ENCODE measurements at regions not wholly inside any gene's neighbourhood (a gene's known extent, or its start where the extent isn't known, plus 50 kb on each side); places are given as distances from the start of the nearest gene placed in this dataset.
"Not testable (repeated sequence)": the region's sequence is repeated elsewhere in the genome, so short reads cannot be mapped to it uniquely, and the experiment has no call there.

DNA sequence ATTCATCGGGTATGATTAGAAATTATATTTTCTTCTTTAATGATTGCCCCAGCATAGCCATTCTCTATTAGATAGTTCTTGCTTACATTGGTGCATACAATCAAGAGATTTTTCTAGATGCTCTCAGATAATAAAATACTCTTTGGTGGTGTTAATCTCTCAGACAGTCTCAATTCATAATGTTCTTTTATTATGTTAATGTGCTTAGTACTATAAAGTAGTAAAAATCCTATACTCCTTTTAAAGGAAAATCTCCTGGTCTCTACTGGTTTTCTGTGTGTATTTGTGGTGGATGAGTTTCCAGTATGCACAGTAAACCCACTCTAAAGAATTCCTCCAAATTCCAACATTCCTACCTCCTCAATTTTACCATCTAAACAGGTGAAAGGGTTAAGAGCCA, 203.5 kb downstream of the FAT4 start:
- DNase-seq: no peak

DNA sequence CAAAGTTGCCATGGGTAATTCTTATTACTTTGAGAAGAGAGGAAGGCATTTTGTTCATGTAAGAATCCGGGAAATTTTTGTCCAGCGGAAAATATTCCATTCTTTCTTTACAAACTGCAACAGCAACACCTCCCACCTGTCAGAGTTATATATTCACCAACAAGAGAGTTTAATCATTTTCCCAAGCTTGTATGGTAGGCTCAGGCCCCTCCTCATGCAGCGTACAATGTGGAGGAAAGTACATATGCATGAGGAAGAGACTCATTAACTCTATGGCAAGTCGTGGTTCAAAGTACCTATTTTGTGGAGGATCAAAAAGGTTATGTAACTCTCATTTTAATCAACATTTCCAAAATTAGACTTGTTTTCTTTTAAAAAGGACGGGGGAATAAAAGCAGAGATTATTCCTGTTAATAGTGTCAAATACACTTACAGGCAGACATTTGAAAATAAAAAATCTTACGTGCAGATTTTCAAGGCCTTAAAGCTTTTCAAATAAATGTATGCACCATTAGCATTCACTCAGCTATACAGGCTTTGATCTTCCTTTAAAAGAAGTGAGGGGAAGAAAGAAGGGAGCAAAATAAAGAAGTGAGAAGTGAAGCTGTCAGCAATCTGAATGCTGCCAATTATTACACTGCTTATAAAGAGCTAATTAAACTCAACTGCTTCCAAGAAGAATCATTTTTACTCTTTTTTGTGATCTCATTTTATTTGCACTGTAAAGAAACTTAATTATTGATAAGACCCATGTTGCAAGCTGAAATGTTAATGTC, 204.8 kb downstream of the FAT4 start:
- no peak for DNase-seq

DNA sequence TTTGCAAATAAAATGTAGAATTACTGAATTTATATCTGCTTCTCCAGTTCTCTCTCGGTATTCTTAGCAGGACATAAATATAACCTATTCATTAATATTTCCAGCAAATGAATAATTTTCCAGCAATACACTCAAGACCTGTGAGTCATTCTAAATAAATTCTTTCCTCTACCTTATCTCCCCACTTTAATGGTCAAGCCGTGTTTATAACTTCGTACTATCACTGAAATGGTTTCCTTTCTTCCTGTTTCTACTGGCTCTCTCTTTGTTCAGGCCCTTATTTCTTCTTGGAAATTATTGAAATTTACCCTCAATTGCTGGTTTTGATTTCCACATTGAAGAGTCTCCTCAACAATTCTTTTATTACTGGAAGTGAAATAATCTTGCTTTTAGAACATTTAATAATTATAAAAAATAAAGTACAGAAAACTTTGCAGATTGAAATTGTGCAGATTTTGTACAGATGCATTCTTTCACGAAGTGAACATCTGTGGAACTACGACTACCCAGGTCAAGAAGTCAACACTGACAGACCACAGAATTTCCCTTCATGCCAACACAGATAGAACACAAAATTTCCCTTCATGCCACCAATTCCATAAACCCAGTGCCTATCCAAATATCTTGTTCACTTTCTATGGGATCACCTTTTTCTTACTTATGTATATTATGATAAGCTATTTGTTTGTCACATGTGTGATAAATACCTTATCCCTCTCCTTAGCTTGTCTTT, 205.7 kb downstream of the FAT4 start:
- no peak for DNase-seq

DNA sequence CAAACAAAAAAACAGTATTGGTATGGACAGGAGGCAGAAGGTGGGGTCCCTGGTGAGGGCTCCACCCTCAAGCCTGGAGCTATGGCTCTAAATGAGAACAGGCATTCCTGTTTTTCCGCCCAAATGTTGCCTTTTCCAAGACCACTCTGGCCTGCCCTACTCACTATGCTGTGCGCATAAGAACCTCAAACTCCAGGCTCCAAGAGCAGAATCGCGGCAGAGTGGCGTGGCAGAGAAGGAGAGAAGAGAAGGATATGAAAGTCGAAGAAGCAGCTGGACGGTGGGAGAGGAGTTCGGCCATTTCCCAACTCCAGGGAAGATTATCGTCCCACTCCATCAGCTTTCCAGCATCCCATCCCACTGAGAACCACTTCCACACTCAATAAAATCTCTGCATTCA, 207.8 kb downstream of the FAT4 start:
- DNase-seq: no peak

DNA sequence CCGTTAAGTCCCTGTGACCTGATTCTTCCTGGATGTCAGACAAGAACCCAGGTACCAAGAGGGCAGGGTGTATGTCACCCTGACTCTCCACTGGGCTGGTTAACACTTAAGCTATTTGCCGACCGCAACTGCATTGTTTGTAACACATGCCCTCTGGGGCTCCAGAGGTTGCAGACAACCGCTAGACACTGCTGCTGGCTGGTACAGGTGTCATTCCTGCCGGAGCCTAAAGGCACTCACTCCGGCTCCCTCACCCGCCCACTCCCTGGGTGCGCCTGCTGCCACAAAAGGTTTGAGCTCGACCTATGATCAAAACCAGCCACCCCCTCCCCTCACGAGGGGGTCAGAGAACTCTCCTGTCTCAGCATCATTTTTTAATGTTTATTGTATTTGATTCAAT, 208.2 kb downstream of the FAT4 start:
- DNase-seq: no peak

DNA sequence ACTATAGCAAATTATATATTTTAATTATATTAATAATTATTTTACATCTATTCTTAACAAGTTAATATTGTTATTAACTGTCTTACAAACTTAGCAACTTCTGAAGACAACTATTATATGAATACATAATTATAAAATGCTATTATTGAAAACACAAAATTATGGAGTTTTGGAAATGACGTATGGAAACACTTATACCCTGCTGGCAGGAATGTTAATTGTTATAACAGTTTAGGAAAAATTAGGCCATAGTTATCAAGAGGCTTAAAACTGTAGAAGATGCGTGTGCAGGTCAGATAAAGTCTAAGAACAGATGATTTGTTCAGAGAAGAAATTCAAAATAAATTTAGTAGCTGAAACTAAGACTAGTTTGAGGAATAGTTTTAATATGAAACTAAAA, 211.7 kb downstream of the FAT4 start:
- no peak for DNase-seq

DNA sequence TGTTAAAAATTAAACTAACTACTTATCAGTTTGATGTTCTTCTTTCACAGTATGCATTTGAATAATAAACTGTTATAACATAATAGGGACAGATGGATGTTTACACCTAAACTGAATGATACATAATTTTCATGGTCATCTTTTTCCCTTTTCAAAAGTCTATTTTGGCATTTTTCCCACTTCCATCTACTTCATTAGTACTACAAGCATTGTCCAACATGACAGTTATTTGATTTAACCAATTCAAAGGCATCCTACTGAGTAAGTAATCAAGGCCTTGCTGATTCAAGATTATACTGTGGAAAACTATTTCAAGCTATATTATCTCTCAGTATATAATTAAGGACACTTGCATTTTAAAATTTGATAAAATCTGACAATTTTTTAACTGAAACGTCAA, 212.9 kb downstream of the FAT4 start:
- no peak for DNase-seq

DNA sequence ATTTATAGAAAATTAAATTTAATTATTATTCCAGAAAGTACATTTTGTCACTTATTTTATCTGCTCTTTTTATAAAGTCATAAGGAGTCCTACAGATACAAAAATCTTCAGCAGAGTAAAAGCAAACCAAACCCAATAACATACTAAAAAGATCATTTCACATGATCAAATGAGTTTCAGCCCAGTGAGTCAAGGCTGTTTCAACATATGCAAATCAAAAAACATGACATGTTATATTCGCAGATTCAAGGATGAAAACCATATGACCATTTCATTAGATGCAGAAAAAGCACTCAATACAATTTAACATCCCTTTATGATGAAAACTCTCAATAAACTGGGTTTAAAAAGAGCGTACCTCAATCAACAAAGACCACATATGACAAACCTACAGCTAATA, 214.3 kb downstream of the FAT4 start:
- DNase-seq: no peak

DNA sequence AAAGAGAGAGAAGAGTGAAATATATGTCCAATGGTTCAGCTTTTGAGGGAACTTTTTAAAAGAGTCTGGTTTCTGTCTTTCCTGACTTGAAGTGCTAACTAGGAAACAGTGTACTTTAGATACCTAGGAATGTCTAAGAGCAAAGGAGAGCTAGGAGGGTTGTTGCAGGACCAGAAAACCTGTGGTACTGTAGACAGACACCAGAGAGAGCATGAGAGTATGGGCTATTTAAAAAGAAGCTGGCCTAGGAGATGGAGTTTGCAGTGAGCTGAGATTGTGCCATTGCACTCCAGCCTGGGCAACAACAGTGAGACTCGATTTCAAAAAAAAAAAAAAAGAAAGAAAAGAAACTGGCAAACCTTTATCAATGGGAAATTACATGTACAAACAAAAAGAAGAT, 223.9 kb downstream of the FAT4 start:
- DNase-seq: no peak

DNA sequence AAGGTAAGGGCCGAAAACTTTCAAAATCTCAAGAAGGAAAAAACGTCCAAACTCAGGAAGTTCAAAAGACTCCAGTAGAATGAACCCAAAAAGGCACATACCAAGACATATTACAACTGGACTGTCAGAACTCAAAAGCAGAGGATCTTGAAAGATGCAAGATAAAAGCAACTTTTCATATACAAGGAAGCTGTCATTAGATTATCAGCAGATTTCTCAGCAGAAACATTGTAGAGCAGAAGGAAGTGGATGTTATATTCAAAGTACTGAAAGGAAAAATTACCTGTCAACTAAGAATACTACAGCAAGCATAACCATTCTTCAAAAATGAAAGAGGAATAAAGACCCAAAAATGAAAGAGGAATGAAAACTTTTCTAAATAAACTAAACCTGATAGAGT, 224.9 kb downstream of the FAT4 start:
- DNase-seq: no peak

DNA sequence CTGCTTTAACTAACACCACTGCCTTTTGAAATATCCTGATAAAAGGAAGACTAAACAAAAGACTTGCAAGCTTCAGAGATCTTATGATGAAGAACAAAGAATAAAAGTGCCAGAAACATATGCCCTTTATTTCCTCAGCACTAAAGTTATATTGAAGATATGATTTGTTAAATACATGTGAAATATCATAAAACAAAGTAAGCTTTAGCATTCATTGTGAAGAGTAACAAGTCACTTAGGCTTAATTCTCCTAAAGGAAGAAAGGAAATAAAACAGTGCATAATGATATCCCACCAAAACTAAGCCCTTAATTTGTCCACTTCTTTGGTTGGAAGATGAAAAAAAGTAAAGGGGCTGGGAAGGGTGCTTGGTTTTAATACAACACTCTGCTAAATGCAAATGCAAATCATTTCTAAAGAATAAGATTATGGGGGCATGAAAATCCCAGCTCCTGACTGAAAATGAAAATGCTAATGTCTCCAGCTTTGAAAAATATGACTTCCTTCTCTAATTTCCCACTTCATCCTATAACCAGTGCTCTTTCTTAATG, 227.2 kb downstream of the FAT4 start:
- DNase-seq: no peak

DNA sequence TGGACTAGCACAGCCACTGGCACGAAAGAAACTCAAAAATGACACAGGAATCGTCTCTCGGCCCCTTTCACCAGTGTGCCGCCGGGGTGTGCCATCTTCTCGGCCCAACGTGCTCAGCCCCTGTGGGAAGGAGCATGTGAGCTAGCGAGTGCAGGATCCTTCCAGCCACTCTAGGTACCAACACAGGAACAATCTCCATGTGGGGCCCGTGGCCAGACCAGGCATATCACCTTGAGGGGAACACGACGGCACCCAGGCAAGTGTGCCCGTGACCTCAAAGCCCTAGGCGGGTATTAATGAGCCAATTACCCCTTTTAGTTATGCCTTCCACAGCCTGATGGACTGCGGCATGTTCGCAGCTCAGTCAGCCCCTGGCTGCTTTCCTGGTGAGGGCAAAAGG, 231.5 kb downstream of the FAT4 start:
- no peak for DNase-seq

DNA sequence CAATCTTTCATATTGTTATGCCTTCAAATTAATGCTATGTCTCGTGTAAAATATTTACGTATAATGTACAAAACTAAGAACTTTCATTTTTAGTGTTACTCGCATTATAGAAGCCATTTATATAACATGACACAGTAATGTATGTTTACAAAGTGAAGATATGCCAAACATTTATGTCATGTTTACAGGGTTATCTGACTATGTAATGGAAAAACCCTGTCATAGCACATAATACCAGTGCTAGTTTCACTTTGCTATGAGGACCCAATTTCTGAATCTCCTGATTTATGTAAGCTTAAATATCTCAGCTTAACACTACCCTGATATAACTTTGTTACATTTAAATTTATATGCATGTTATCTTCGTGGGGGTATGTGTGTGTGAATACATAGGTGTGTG, 233.1 kb downstream of the FAT4 start:
- DNase-seq: no peak

DNA sequence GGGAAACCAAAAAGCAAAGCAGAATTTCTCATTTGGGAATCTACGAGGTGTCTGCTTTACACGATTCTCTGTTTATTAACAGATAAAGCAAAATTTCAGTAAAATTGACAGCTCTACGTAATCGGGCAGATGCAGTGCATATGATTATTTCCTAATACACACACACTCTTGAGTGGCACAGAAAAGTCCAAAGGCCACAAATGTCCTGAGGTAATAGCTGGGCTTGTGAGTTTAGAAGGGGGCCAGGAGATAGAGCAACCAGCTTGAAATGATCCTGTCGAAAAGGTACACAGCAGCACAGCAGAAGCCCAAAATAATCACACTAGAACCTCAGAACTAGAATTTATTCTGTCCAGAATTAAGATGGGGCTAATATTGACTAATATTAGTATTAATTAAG, 236.0 kb downstream of the FAT4 start:
- DNase-seq: no peak

DNA sequence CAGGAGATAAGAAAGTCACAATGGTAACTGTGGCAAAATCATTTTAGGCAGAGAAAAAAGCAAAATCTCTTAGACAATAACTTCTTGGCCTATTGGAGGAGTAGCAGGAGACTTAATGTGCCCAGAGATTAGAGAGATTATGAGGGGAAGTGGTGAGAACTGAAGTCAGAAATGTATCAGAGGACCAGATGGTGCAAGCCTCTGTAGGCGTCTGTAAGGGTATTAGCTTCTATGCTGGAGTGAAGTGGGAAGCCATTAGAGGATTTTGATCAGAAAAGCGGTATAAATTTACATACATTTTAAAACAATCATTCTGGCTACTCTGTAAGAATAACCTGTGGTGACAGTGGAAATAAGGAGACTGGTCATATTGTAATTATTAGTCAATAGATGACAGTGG, 236.7 kb downstream of the FAT4 start:
- no peak for DNase-seq

DNA sequence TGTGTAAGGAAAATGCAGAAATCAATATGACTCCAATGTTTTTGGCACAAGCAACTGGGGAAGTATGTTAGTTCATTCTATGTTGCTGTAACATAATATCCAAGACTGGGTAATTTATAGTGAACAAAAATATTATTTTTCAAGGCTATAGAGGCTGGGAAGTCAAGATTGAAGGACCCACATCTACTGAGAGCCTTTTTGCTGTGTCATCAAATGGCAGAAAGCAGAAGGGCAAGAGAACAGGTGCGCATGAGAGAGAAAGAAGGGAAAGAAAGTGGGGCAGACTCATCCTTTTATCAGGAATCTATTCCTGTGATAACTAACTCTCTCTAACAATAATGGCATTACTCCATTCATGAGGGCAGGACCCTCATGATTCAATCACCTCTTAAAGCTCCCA, 237.2 kb downstream of the FAT4 start:
- no peak for DNase-seq

DNA sequence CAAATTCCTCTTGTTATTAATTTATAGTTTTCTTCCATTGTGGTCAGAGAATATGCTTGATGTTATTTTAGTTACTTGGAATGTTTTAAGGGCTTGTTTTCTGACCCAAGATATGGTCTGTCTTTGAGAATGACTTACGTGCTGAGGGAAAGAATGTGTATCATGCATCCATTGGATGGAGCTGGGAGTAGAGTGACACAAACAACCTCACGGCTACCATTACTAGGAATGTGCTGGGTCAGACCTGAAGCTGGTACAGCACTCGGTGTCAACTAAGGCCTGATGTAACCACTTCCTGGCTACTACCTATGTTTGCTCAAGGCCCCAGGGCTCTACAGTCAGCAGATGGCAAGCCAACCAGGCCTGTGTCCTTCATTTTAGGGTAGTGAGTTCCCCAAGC, 257.8 kb downstream of the FAT4 start:
- DNase-seq: no peak

DNA sequence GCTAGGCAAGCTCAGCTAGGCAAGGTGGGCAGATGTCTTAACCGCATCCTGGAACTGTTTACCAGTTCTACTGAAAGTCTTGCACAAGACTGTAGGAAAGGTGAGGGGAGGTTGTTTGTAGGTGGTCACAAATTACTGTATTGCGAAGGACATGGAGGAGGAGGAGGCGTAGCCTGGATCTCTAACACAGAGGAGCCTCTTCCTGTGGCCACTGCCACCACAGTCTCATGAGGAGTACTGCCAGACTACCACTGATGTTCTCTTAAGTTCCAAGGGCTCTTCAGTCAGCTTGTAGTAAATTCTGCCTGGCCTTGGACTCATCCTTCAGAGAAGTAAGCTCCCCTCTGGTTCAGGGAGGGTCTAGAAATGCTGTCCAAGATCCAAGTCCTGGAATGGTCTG, 258.6 kb downstream of the FAT4 start:
- no peak for DNase-seq

DNA sequence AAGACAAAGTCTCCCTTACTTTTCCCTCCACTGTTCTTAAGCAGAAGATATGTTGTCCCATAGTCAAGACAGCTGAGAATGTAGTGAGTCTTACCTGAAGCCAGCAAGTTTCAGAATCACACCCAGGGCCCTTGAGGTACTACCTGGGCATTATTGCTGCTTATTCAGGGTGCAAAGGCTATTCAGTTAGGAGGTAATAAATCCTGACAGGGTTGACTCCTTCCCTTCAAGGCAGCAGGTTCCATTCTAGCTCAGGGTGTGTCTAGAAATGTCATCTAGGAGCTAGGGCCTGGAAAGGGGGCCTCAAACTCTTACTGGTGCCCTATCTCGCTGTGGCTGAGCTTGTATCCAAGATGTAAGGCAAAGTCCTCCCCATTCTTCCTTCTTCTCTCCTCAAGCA, 259.0 kb downstream of the FAT4 start:
- DNase-seq: no peak

DNA sequence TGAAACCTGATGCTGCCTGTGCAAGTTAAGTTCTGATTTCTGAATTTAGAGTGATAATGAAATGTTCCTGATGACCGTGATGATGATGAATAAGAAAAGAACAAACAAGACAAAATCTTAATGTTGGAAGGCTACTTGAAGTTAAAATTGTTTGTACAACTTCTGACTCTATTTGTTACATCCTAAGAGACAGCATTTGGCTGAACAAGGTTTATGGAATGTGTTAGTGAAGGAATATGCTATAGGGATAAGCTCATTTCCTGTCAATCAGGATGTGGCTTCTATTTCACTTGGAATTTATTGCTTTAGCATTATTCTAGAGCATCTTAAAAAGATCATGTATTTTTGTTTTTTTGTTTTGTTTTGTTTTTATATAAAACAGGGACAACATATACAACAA, 267.5 kb downstream of the FAT4 start:
- DNase-seq: no peak

DNA sequence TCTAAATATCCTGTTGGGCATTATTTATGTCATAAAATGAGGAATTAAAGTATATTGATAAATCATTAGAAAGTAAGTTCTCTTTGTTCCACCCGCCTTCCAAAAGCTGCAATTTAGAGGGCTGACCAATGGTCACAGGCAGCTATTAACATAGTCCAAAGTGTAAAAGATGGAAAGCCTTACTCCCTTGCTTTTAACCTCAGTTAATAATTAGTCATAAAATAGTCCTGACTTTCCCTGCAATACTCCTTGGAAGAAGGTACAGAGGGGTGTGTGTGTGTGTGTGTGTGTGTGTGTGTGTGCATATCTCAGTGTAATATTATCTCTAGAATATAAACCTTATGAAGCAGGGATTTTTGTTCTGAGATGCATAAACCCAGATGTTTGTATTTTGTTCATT, 275.4 kb downstream of the FAT4 start:
- no peak for DNase-seq

DNA sequence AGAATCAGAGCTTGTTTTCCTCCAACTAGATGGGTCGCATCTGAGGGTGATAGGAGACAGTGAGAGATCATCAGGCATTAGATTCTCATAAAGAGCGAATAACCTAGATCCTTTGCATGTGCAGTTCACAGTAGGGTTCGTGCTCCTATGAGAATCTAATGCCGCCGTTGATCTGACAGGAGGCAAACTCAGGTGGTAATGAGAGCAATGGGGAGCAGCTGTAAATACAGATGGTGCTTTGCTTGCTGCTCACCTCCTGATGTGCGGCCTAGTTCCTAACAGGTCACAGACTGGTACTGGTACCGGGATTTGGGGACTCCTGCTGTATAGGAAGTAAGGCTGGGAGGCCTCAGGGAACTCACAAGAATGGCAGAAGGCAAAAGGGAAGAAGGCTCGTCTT, 276.5 kb downstream of the FAT4 start:
- no peak for DNase-seq

DNA sequence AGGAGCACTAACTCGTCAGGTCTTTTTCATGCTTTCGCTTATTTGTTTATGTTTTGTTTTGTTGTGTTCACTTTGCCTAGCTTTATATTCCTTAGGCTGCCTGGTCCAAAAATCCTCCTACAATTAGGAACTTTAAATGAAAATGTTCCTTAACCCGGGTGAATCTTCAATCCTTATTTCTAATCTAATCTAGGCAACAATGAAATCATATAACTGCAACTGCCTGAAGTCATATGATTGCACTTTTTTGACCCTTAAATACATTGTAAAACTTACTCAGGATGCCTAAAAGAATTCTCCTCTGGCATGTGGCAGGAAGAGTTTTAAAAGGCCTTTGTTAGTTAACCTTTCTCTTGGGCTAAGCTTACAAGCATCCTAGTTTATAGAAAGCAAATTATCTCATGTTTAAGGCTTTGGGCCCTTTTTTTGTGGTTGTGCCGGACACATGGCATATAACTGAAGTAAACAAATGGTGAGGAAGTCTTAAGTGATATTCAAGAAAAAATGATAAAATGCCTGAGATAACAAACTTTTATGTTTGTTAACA, 279.4 kb downstream of the FAT4 start:
- DNase-seq: no peak

DNA sequence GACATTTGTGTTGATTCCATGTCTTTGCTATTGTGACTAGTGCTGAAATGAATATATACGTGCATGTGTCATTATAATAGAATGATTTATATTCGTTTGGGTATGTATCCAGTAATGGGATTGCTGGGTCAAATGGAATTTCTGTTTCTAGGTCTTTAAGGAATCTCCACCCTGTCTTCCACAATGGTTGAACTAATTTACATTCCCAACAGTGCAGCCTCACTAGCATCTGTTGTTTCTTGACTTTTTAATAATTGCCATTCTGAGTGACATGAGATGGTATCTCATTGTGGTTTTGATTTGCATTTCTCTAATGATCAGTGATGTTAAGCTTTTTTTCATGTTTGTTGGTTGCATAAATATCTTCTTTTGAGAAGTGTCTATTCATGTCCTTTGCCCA, 291.2 kb downstream of the FAT4 start:
- not testable (repeated sequence) for DNase-seq

All from activated CD4-positive, alpha-beta T cell treated with anti-CD3 and anti-CD28 coated beads, Interleukin-10, Interleukin-2, amounts not matched to agents 100 ng/mL and 50 ng/mL, durations not matched to agents 16 hours and 8 hours (primary cell).